GM12878 (cell line): ENCODE measurements at regions not wholly inside any gene's neighbourhood (a gene's known extent, or its start where the extent isn't known, plus 50 kb on each side); places are given as distances from the start of the nearest gene placed in this dataset.

ENCODE experiments used
- ATAC-seq: fragments of 200-7000 bp; cut with Tn5 transposase; 3 replicates; pipeline ENCODE4 v1.9.1; 2020; ENCODE audit warnings: mild to moderate bottlenecking, moderate library complexity
- BruUV-seq: library from RNA; stranded (reverse); fragments of 400-500 nt; replicated peaks from 2 replicates; lab custom pipeline; 2021; lab: Mats Ljungman, UMichigan
- CTCF ChIA-PET: fragments of 300-600 bp; sonication (Branson Sonifier 250); formaldehyde crosslinking; extraction: SDS; loops from one replicate; lab custom pipeline; 2021; ENCODE audit warnings: inconsistent platforms; lab: Yijun Ruan, JAX
- POLR2A ChIA-PET: fragments of 350-600 bp; formaldehyde crosslinking; extraction: SDS; loops from one replicate; lab custom pipeline; 2021; ENCODE audit warnings: inconsistent platforms; lab: Charles Lee
- RAD21 ChIA-PET: fragments of 300-600 bp; sonication (Branson Sonifier 250); formaldehyde crosslinking; loops from one replicate; lab custom pipeline; 2023; ENCODE audit warnings: antibody characterized with exemption; ENCODE audit not compliant: unreplicated experiment; lab: Charles Lee
- SMC1A ChIA-PET: fragments of 300-600 bp; sonication (Branson Sonifier 250); formaldehyde crosslinking; loops from one replicate; lab custom pipeline; 2023; ENCODE audit not compliant: unreplicated experiment, uncharacterized antibody; lab: Charles Lee
- DNase-seq: peaks from one replicate; pipeline ENCODE4 v3.0.0-alpha.2; 2011; ENCODE audit warnings: low read depth, low spot score
- FAIRE-seq: peaks from 3 replicates; lab custom pipeline; 2011; peaks lifted over from hg19 to GRCh38; lab: Jason Lieb, UNC
- H2AFZ ChIP-seq: 2 replicates; pipeline ENCODE4 v1.6.0; 2011; ENCODE audit warnings: low read depth, low read length, control low read depth; ENCODE audit not compliant: control insufficient read depth
- H3K27ac ChIP-seq: 2 replicates; pipeline ENCODE4 v1.5.1; 2011; ENCODE audit warnings: control low read depth; ENCODE audit not compliant: control insufficient read depth, insufficient read depth
- H3K27me3 ChIP-seq, 2 experiments: replicated peaks in 1 of 2; 2 replicates each; pipeline versions ENCODE4 v1.6.0 to v1.6.1; 2011; ENCODE audit warnings: low read length in 1 of 2; ENCODE audit not compliant: control insufficient read depth in 2 of 2, insufficient read depth in 2 of 2
- H3K36me3 ChIP-seq, 2 experiments: 2 replicates each; pipeline ENCODE4 v1.5.1; 2011; ENCODE audit warnings: low read length in 1 of 2; ENCODE audit not compliant: control insufficient read depth in 2 of 2, insufficient read depth in 2 of 2
- H3K4me1 ChIP-seq: 2 replicates; pipeline ENCODE4 v1.6.1; 2011; ENCODE audit warnings: mild to moderate bottlenecking, low read length, moderate library complexity, mixed read lengths; ENCODE audit not compliant: control insufficient read depth, insufficient read depth
- H3K4me2 ChIP-seq: 2 replicates; pipeline ENCODE4 v1.6.0; 2011; ENCODE audit warnings: control low read depth; ENCODE audit not compliant: control insufficient read depth, insufficient read depth
- H3K4me3 ChIP-seq: fragments of 200-600 bp; sonication (generic); 2 replicates; pipeline ENCODE4 v1.5.1; 2016
- H3K79me2 ChIP-seq: 2 replicates; pipeline ENCODE4 v1.6.0; 2011; ENCODE audit warnings: low read length; ENCODE audit not compliant: control insufficient read depth, insufficient read depth
- H3K9ac ChIP-seq: 2 replicates; pipeline ENCODE4 v1.8.0; 2011; ENCODE audit warnings: low read length, control low read depth, mixed read lengths; ENCODE audit not compliant: control insufficient read depth, insufficient read depth
- H3K9me3 ChIP-seq: replicated peaks from 3 replicates; pipeline ENCODE4 v1.5.1; 2011; ENCODE audit warnings: mild to moderate bottlenecking, low read length; ENCODE audit not compliant: control insufficient read depth, insufficient read depth
- H4K20me1 ChIP-seq: 2 replicates; pipeline ENCODE4 v1.6.0; 2011; ENCODE audit not compliant: control insufficient read depth, insufficient read depth
- BRCA1 ChIP-seq: IDR thresholded peaks from 2 replicates; pipeline ENCODE4 v1.6.1; 2011; ENCODE audit warnings: low read depth, low read length, improper control_type of control experiment
- CBX3 ChIP-seq: fragments of 200-600 bp; sonication (generic); IDR thresholded peaks from 2 replicates; pipeline ENCODE4 v1.6.1; 2016; ENCODE audit warnings: low read depth, borderline replicate concordance
- E2F8 ChIP-seq: fragments of 450-650 bp; IDR thresholded peaks from 2 replicates; pipeline ENCODE4 v1.6.1; 2018; ENCODE audit warnings: mild to moderate bottlenecking, low read depth, moderate library complexity; ENCODE audit not compliant: partially characterized antibody
- ESRRA ChIP-seq: IDR thresholded peaks from 2 replicates; pipeline ENCODE4 v1.6.1; 2012; ENCODE audit warnings: mild to moderate bottlenecking, low read length, improper control_type of control experiment
- EZH2 ChIP-seq: IDR thresholded peaks from 2 replicates; pipeline ENCODE4 v1.6.1; 2012; ENCODE audit warnings: low read depth, mild to moderate bottlenecking, control low read depth, inconsistent platforms, low read length, borderline replicate concordance; ENCODE audit not compliant: control insufficient read depth
- HDGF ChIP-seq: fragments of 450-650 bp; IDR thresholded peaks from 2 replicates; pipeline ENCODE4 v1.6.1; 2016; ENCODE audit warnings: antibody characterized with exemption
- JUND ChIP-seq: IDR thresholded peaks from 2 replicates; pipeline ENCODE4 v1.6.1; 2012; ENCODE audit warnings: low read depth, mild to moderate bottlenecking, low read length, improper control_type of control experiment, moderate library complexity
- KAT2A ChIP-seq: conservative IDR thresholded peaks from 2 replicates; pipeline ENCODE4 v1.6.1; 2011; ENCODE audit warnings: low read depth, low read length; ENCODE audit not compliant: control insufficient read depth
- NFYB ChIP-seq: IDR thresholded peaks from 2 replicates; pipeline ENCODE4 v1.6.1; 2011; ENCODE audit warnings: low read depth, mild to moderate bottlenecking, low read length, improper control_type of control experiment, moderate library complexity; ENCODE audit not compliant: insufficient read depth
- PAX5 ChIP-seq: IDR thresholded peaks from 2 replicates; pipeline ENCODE4 v1.6.1; 2011; ENCODE audit warnings: low read depth, low read length, borderline replicate concordance
- RAD51 ChIP-seq: fragments of 450-650 bp; IDR thresholded peaks from 2 replicates; pipeline ENCODE4 v1.6.1; 2016; ENCODE audit warnings: moderate library complexity, mild to moderate bottlenecking, inconsistent platforms
- RUNX3 ChIP-seq: IDR thresholded peaks from 2 replicates; pipeline ENCODE4 v1.6.1; 2012; ENCODE audit warnings: low read length, inconsistent platforms
- SUPT20H ChIP-seq: IDR thresholded peaks from 2 replicates; pipeline ENCODE4 v1.6.1; 2011; ENCODE audit warnings: low read depth, mild to moderate bottlenecking, low read length, moderate library complexity, borderline replicate concordance; ENCODE audit not compliant: control insufficient read depth
- ZNF207 ChIP-seq: fragments of 450-650 bp; IDR thresholded peaks from 2 replicates; pipeline ENCODE4 v1.6.1; 2014; ENCODE audit warnings: antibody characterized with exemption, mild to moderate bottlenecking, borderline replicate concordance
- WGBS: methylation state at CpG from one replicate; pipeline ENCODE4 v1.1.6; 2016; ENCODE audit warnings: low lambda C conversion rate; ENCODE audit not compliant: insufficient replicate concordance, insufficient coverage; ENCODE audit errors: missing lambda C conversion rate; 5-methylcytosine and 5-hydroxymethylcytosine counted together
- in situ Hi-C: fragments of 300-500 bp; cut with MboI; formaldehyde crosslinking; loops from 9 replicates; pipeline ENCODE4 v1.14.3; 2018; ENCODE audit warnings: mixed read lengths
- intact Hi-C: fragments of 100-400 bp; cut with micrococcal nuclease; formaldehyde crosslinking; loops from one replicate; pipeline ENCODE4 v1.14.2; 2022; ENCODE audit not compliant: unreplicated experiment
- TF ChIP-seq, protein P1 (sequence below): fragments of 450-650 bp; IDR thresholded peaks from 2 replicates; pipeline ENCODE4 v1.6.1; 2017; ENCODE audit warnings: mild to moderate bottlenecking
- TF ChIP-seq, protein P2 (sequence below): fragments of 450-650 bp; formaldehyde crosslinking; IDR thresholded peaks from 2 replicates; pipeline ENCODE4 v1.4.0; 2020; ENCODE audit warnings: mild to moderate bottlenecking, moderate library complexity

DNA sequence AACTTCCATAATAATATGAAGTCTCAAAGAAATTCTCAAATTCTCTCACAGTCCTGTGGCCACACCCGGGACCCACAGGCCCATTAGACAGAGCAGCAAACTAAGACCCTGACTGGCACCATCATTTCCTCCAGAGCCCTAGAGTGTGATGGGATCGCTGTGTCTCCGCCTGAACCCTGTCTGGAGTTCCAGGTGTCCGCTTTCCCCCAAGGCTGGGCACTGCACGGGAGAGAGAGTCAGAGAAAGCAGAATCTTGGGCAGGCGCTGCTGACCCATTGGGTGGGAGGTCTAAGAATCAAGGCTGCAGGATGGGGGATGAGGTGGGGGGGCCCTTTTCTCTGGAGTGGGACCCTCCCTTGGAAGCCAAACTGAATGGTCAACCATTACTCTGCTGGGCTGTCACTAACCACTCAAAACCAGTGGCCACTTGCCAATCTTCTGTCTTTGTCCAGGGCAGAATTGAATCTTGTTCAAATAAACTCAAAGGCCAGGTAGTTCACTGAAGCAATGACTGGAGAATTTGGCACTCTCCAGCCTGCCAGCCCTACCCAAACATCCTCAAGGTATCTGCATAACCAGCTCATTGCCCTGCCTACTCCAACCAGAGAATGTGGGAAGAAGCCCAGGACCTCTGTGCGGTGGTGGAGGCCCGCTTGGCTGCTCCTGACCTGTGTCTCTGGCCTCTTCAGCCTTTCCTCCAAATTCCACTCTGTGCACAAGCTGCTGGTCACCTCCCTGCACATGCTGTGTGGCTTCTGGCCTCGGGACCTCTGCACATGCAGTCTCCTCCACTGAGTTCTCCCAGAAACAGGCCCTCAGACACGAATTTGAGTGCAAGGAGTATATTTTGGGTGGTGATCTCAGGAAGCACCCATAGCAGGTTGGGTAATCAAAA, 141.1 kb downstream of the CEBPB start:
- Histone ChIP-seq H3K4me1 (no peaks in the 10 kb centered on the region), H3K9me3 (no peaks in the 10 kb centered on the region; the same call in 1 of the 3 replicates), H3K9ac (no peak overlapping the region), H3K79me2 (no peaks in the 10 kb centered on the region), H3K27me3 (no peaks in the 10 kb centered on the region; a peak in 1 of 4 replicates), H4K20me1 (no peaks in the 10 kb centered on the region), H3K4me3 (no peak overlapping the region), H3K36me3 (no peaks in the 10 kb centered on the region), H3K27ac (no peak overlapping the region), H3K4me2 (no peak overlapping the region), H2AFZ (no peak overlapping the region)
- ChIA-PET POLR2A (no interaction called here), CTCF (no interaction called here), SMC1A (no interaction called here), RAD21 (no interaction called here)
- WGBS = 51% methylated on average over 10 of the region's 10 CpGs
- no TSS peak for BruUV-seq
- intact Hi-C loops = no loop called here
- TF ChIP-seq ZNF207 (no peak), KAT2A (no peak), RUNX3 (no peak), RAD51 (no peak), SUPT20H (no peak), PAX5 (no peak), JUND (no peak), ESRRA (no peak), CBX3 (no peak), E2F8 (no peak), HDGF (no peak), BRCA1 (no peak), NFYB (no peak), EZH2 (no peak)
- TF ChIP-seq, protein P1, sequence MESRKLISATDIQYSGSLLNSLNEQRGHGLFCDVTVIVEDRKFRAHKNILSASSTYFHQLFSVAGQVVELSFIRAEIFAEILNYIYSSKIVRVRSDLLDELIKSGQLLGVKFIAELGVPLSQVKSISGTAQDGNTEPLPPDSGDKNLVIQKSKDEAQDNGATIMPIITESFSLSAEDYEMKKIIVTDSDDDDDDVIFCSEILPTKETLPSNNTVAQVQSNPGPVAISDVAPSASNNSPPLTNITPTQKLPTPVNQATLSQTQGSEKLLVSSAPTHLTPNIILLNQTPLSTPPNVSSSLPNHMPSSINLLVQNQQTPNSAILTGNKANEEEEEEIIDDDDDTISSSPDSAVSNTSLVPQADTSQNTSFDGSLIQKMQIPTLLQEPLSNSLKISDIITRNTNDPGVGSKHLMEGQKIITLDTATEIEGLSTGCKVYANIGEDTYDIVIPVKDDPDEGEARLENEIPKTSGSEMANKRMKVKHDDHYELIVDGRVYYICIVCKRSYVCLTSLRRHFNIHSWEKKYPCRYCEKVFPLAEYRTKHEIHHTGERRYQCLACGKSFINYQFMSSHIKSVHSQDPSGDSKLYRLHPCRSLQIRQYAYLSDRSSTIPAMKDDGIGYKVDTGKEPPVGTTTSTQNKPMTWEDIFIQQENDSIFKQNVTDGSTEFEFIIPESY = no peak
- TF ChIP-seq, protein P2, sequence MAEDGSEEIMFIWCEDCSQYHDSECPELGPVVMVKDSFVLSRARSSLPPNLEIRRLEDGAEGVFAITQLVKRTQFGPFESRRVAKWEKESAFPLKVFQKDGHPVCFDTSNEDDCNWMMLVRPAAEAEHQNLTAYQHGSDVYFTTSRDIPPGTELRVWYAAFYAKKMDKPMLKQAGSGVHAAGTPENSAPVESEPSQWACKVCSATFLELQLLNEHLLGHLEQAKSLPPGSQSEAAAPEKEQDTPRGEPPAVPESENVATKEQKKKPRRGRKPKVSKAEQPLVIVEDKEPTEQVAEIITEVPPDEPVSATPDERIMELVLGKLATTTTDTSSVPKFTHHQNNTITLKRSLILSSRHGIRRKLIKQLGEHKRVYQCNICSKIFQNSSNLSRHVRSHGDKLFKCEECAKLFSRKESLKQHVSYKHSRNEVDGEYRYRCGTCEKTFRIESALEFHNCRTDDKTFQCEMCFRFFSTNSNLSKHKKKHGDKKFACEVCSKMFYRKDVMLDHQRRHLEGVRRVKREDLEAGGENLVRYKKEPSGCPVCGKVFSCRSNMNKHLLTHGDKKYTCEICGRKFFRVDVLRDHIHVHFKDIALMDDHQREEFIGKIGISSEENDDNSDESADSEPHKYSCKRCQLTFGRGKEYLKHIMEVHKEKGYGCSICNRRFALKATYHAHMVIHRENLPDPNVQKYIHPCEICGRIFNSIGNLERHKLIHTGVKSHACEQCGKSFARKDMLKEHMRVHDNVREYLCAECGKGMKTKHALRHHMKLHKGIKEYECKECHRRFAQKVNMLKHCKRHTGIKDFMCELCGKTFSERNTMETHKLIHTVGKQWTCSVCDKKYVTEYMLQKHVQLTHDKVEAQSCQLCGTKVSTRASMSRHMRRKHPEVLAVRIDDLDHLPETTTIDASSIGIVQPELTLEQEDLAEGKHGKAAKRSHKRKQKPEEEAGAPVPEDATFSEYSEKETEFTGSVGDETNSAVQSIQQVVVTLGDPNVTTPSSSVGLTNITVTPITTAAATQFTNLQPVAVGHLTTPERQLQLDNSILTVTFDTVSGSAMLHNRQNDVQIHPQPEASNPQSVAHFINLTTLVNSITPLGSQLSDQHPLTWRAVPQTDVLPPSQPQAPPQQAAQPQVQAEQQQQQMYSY (CRISPR knock-in tag) = no peak
- DNase-seq (no peak), ATAC-seq (no peak), FAIRE-seq (no peak)
- in situ Hi-C loops = no loop called here
